HG03135 (cell line): ENCODE measurements at regions not wholly inside any gene's neighbourhood (a gene's known extent, or its start where the extent isn't known, plus 50 kb on each side); places are given as distances from the start of the nearest gene placed in this dataset.

ENCODE experiments used
- ATAC-seq: cut with Tn5 transposase; IDR thresholded peaks from one replicate; pipeline ENCODE4 v1.9.1; 2021; ENCODE audit warnings: mild to moderate bottlenecking, moderate library complexity; ENCODE audit not compliant: unreplicated experiment

GRCh38 chr2:204108330-204108751, 171.8 kb downstream of the ICOS start:
- ATAC-seq, result no peak

DNA sequence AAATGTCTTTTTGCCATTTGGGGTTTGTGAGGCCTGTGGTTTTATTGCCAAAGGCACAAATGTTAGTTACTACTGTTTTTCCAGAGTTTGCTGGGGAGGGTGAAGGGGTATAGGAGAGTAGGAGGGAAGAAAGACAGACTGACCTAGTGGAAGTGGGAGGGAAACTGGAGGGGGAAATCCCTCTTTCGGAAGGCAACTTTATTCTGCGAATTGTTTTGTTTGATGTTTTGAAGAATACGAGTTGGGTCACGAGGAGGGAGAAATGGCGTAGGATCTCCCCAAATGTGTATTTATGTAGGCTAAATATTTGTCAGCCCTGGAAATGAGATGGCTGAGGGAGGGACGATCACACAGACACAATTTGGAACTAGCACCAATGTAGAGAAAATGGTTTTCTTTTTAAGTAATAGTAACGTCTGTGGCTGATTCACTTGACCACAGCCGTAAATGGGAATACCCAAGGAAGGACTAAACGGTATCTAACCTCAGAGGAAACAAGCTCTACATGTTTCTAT, 172.3 kb downstream of the ICOS start:
- no peak for ATAC-seq

GRCh38 chr2:204109681-204110080, 173.1 kb downstream of the ICOS start:
- ATAC-seq, result no peak

GRCh38 chr2:204110338-204110741, 173.8 kb downstream of the ICOS start:
- peak; percentile 97 for ATAC-seq

- ATAC-seq, result no peak
Measured at GRCh38 chr2:204110751-204111516, 174.4 kb downstream of the ICOS start.

DNA sequence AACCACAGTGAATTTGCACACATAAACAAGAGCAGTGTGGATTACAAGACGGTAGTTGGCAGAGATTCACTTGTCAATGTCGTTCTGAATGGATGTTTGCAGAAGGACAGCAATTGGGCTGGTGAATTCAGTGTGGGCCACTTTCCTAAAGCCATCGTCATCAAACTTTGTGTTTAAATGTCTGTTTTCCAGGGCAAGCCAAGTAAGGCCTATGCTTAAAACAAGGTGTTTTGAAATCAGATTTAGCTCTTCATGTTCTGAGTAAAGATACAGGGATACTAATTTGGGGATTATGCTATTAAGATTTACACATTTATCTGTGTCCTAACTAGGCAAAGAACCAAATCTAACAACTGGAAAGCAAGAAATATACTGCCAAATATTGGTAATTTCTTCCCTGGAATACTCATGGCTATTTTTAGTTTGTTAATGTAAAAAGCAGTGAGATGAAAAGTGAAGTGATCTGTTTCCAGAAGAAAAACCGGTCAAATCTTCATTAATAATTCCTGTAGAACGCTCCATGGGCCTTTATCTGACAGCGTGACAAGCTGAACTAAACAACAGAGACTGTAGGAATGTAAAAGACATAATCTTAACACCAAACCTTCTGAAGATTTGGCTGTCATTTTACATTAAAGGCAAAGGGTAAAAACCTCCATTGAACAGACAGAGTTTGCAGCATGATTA, 175.7 kb downstream of the ICOS start:
- no peak for ATAC-seq

GRCh38 chr2:204114295-204115136, 178.0 kb downstream of the ICOS start:
- no peak for ATAC-seq

GRCh38 chr2:204115137-204116056, 178.8 kb downstream of the ICOS start:
- no peak for ATAC-seq

DNA sequence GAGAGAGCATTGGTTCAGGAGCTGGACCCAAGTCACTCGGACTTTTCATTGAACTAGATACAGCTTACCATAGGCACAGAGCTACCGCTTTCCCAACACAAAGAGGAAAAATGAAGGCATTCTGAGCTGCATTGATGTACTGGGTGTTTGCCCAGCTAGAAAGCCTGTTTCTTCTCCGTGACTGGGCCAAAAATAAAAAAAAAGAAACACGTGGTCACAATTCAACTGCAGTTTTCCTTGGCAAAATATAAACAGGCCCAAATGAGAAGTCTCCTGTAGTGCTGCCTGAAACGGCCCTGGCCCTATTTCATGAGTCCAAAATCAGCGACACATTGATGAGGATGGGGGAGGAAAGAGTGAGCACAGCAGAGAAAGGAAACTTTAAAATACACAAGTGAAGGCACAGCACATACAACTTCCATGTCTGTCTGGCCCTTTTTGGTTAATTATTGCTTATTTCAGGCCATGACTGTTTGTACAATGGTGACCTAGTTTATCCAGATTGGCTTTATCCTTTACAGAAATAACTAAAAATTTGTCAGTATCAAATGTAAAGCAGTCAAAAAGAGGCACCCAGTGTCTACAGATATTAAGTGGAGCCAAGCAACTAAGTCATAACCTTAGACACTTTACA, 179.7 kb downstream of the ICOS start:
- ATAC-seq, result no peak

- no peak for ATAC-seq
Measured at GRCh38 chr2:204122425-204122824, 185.9 kb downstream of the ICOS start.

GRCh38 chr2:204124140-204124750, 187.7 kb downstream of the ICOS start:
- ATAC-seq, result no peak

GRCh38 chr2:204126705-204127104, 190.1 kb downstream of the ICOS start:
- ATAC-seq, result no peak

- ATAC-seq, result no peak
Measured at GRCh38 chr2:204127238-204127637, 190.7 kb downstream of the ICOS start.

- ATAC-seq, result no peak
Measured at GRCh38 chr2:204129591-204130294, 193.2 kb downstream of the ICOS start.

- no peak for ATAC-seq
Measured at GRCh38 chr2:204131621-204132020, 195.1 kb downstream of the ICOS start.

GRCh38 chr2:204133476-204133875, 196.9 kb downstream of the ICOS start:
- no peak for ATAC-seq

DNA sequence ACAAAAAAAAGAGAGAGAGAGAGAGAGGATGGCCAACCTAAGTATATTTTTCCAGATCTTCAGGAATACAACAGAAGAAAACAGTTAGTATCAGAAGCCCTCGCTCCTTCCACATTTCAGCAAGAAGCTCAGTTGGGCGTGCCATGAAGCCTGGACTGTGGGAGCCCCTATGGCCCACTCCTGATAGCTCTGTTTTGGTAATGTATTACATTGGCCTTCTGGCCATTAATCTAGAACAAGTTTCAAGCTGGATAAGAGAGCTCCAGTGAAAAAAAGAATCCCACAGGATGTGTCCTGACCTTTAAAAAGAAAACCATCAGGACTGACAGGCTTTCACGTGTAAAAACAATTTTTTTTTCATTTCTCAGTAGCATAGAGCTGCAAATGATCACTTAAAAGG, 197.9 kb downstream of the ICOS start:
- no peak for ATAC-seq

- ATAC-seq, result no peak
Measured at GRCh38 chr2:204135752-204136151, 199.2 kb downstream of the ICOS start.

DNA sequence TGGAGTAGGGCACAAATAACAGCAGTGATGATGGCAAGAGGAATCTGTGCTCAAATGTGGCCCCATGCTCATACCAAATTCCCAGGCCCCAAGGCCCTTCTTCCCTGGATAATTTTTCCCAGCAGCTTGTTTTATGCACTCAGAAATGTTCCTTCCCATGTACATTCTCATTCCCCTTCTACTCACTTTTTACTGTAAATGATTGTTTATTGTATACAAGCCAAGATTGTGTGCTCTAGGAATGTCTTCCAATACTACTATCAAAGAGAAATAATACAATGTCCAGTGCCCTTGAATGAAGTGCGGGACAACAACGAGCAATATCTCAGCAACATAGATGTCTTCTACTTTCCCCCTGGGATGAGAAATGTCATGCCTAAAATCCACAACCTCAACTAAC, 201.6 kb downstream of the ICOS start:
- no peak for ATAC-seq
